ENCODE measurements at regions not wholly inside any gene's neighbourhood (a gene's known extent, or its start where the extent isn't known, plus 50 kb on each side); places are given as distances from the start of the nearest gene placed in this dataset.
A peak's percentile ranks its signal among the peaks of the same experiment; 100 is the strongest.

GRCh38 chr10:3514691-3515090 lies 270.3 kb downstream of the KLF6 start:
- Histone ChIP-seq H3K27me3 (ENCODE audit: control insufficient read depth, insufficient read depth, low read length) (no peaks in the 10 kb centered on the region), H3K9me3 (replicated peaks; ENCODE audit: control insufficient read depth, low read depth, low read length) (no peaks in the 10 kb centered on the region), H3K27ac (ENCODE audit: low read length) (peak overlapping the region; percentile 9), H3K36me3 (ENCODE audit: control insufficient read depth, insufficient read depth, low read length) (no peaks in the 10 kb centered on the region), H3K4me1 (ENCODE audit: control insufficient read depth, insufficient read depth, low read length) (peaks cover 5% of the 10 kb centered on the region), H3K4me3 (ENCODE audit: low read length) (no peak overlapping the region)
- no peak for DNase-seq
- WGBS (ENCODE audit: insufficient coverage), result 76% methylated on average over 5 of the region's 7 CpGs

- H3K36me3 ChIP-seq (ENCODE audit: control insufficient read depth, insufficient read depth, low read length), result no peaks in the 10 kb centered on the region
- H3K27ac ChIP-seq (ENCODE audit: low read length), result no peak overlapping the region
- H3K4me1 ChIP-seq (ENCODE audit: control insufficient read depth, insufficient read depth, low read length), result peaks cover 5% of the 10 kb centered on the region
- DNase-seq, result no peak
- no peaks in the 10 kb centered on the region for H3K27me3 ChIP-seq (ENCODE audit: control insufficient read depth, insufficient read depth, low read length)
- H3K4me3 ChIP-seq (ENCODE audit: low read length), result no peak overlapping the region
- 64% methylated on average over 6 of the region's 8 CpGs for WGBS (ENCODE audit: insufficient coverage)
- no peaks in the 10 kb centered on the region for H3K9me3 ChIP-seq (replicated peaks; ENCODE audit: control insufficient read depth, low read depth, low read length)
These were observed 272.7 kb downstream of the KLF6 start for GRCh38 chr10:3512263-3512662.

- no peak overlapping the region for H3K27ac ChIP-seq (ENCODE audit: low read length)
- peaks cover 3% of the 10 kb centered on the region for H3K4me1 ChIP-seq (ENCODE audit: control insufficient read depth, insufficient read depth, low read length)
- H3K4me3 ChIP-seq (ENCODE audit: low read length), result no peak overlapping the region
- H3K36me3 ChIP-seq (ENCODE audit: control insufficient read depth, insufficient read depth, low read length), result no peaks in the 10 kb centered on the region
- no peak for DNase-seq
- 84% methylated on average over 5 of the region's 5 CpGs for WGBS (ENCODE audit: insufficient coverage)
- H3K27me3 ChIP-seq (ENCODE audit: control insufficient read depth, insufficient read depth, low read length), result no peaks in the 10 kb centered on the region
- no peaks in the 10 kb centered on the region for H3K9me3 ChIP-seq (replicated peaks; ENCODE audit: control insufficient read depth, low read depth, low read length)
These were observed 273.5 kb downstream of the KLF6 start for GRCh38 chr10:3511483-3511882.

GRCh38 chr10:3510741-3511140 lies 274.3 kb downstream of the KLF6 start:
- no peak overlapping the region for H3K4me3 ChIP-seq (ENCODE audit: low read length)
- no peaks in the 10 kb centered on the region for H3K27me3 ChIP-seq (ENCODE audit: control insufficient read depth, insufficient read depth, low read length)
- H3K27ac ChIP-seq (ENCODE audit: low read length), result no peak overlapping the region
- WGBS (ENCODE audit: insufficient coverage), result 56% methylated on average over 3 of the region's 6 CpGs
- H3K36me3 ChIP-seq (ENCODE audit: control insufficient read depth, insufficient read depth, low read length), result no peaks in the 10 kb centered on the region
- H3K4me1 ChIP-seq (ENCODE audit: control insufficient read depth, insufficient read depth, low read length), result no peaks in the 10 kb centered on the region
- DNase-seq, result no peak
- no peaks in the 10 kb centered on the region for H3K9me3 ChIP-seq (replicated peaks; ENCODE audit: control insufficient read depth, low read depth, low read length)

GRCh38 chr10:3509355-3509754 lies 275.7 kb downstream of the KLF6 start:
- Histone ChIP-seq H3K36me3 (ENCODE audit: control insufficient read depth, insufficient read depth, low read length) (no peaks in the 10 kb centered on the region), H3K4me3 (ENCODE audit: low read length) (no peak overlapping the region), H3K4me1 (ENCODE audit: control insufficient read depth, insufficient read depth, low read length) (no peaks in the 10 kb centered on the region), H3K27ac (ENCODE audit: low read length) (no peak overlapping the region), H3K9me3 (replicated peaks; ENCODE audit: control insufficient read depth, low read depth, low read length) (no peaks in the 10 kb centered on the region), H3K27me3 (ENCODE audit: control insufficient read depth, insufficient read depth, low read length) (no peaks in the 10 kb centered on the region)
- 75% methylated on average over 2 of the region's 3 CpGs for WGBS (ENCODE audit: insufficient coverage)
- DNase-seq, result no peak

GRCh38 chr10:3503299-3503698 lies 281.7 kb downstream of the KLF6 start:
- peaks cover 5% of the 10 kb centered on the region for H3K4me1 ChIP-seq (ENCODE audit: control insufficient read depth, insufficient read depth, low read length)
- 63% methylated on average over 4 of the region's 13 CpGs for WGBS (ENCODE audit: insufficient coverage)
- no peak for DNase-seq
- H3K4me3 ChIP-seq (ENCODE audit: low read length), result no peak overlapping the region
- no peaks in the 10 kb centered on the region for H3K9me3 ChIP-seq (replicated peaks; ENCODE audit: control insufficient read depth, low read depth, low read length)
- H3K27me3 ChIP-seq (ENCODE audit: control insufficient read depth, insufficient read depth, low read length), result no peaks in the 10 kb centered on the region
- H3K27ac ChIP-seq (ENCODE audit: low read length), result no peak overlapping the region
- no peaks in the 10 kb centered on the region for H3K36me3 ChIP-seq (ENCODE audit: control insufficient read depth, insufficient read depth, low read length)

GRCh38 chr10:3502673-3503072 lies 282.3 kb downstream of the KLF6 start:
- no peak overlapping the region for H3K27ac ChIP-seq (ENCODE audit: low read length)
- WGBS (ENCODE audit: insufficient coverage), result 88% methylated on average over 2 of the region's 6 CpGs

GRCh38 chr10:3500408-3500856 lies 284.6 kb downstream of the KLF6 start:
- Histone ChIP-seq H3K9me3 (replicated peaks; ENCODE audit: control insufficient read depth, low read depth, low read length) (no peaks in the 10 kb centered on the region), H3K4me1 (ENCODE audit: control insufficient read depth, insufficient read depth, low read length) (peaks cover 5% of the 10 kb centered on the region), H3K27me3 (ENCODE audit: control insufficient read depth, insufficient read depth, low read length) (no peaks in the 10 kb centered on the region), H3K27ac (ENCODE audit: low read length) (peak overlapping the region; percentile 43), H3K4me3 (ENCODE audit: low read length) (no peak overlapping the region), H3K36me3 (ENCODE audit: control insufficient read depth, insufficient read depth, low read length) (no peaks in the 10 kb centered on the region)
- WGBS (ENCODE audit: insufficient coverage), result 79% methylated on average over 12 of the region's 15 CpGs
- peak; percentile 85 for DNase-seq

More at GRCh38 chr10:3502673-3503072, 282.3 kb downstream of the KLF6 start:
- Histone ChIP-seq H3K36me3 (ENCODE audit: control insufficient read depth, insufficient read depth, low read length) (no peaks in the 10 kb centered on the region), H3K9me3 (replicated peaks; ENCODE audit: control insufficient read depth, low read depth, low read length) (no peaks in the 10 kb centered on the region), H3K27me3 (ENCODE audit: control insufficient read depth, insufficient read depth, low read length) (no peaks in the 10 kb centered on the region), H3K4me3 (ENCODE audit: low read length) (no peak overlapping the region), H3K4me1 (ENCODE audit: control insufficient read depth, insufficient read depth, low read length) (peaks cover 5% of the 10 kb centered on the region)
- DNase-seq, result no peak

- peaks cover 5% of the 10 kb centered on the region for H3K4me1 ChIP-seq (ENCODE audit: control insufficient read depth, insufficient read depth, low read length)
- no CpG with 5 or more reads among the region's 4 CpGs for WGBS (ENCODE audit: insufficient coverage)
- H3K4me3 ChIP-seq (ENCODE audit: low read length), result no peak overlapping the region
- H3K27me3 ChIP-seq (ENCODE audit: control insufficient read depth, insufficient read depth, low read length), result no peaks in the 10 kb centered on the region
- H3K27ac ChIP-seq (ENCODE audit: low read length), result peak overlapping the region; percentile 37
- no peaks in the 10 kb centered on the region for H3K36me3 ChIP-seq (ENCODE audit: control insufficient read depth, insufficient read depth, low read length)
- H3K9me3 ChIP-seq (replicated peaks; ENCODE audit: control insufficient read depth, low read depth, low read length), result no peaks in the 10 kb centered on the region
- no peak for DNase-seq
These were observed 285.9 kb downstream of the KLF6 start for GRCh38 chr10:3499120-3499519.

- WGBS (ENCODE audit: insufficient coverage), result no CpG with 5 or more reads among the region's 7 CpGs
These were observed 287.4 kb downstream of the KLF6 start for GRCh38 chr10:3497581-3497980.

GRCh38 chr10:3496138-3496537 lies 288.9 kb downstream of the KLF6 start:
- H3K9me3 ChIP-seq (replicated peaks; ENCODE audit: control insufficient read depth, low read depth, low read length), result no peaks in the 10 kb centered on the region
- H3K27ac ChIP-seq (ENCODE audit: low read length), result no peak overlapping the region
- no peaks in the 10 kb centered on the region for H3K36me3 ChIP-seq (ENCODE audit: control insufficient read depth, insufficient read depth, low read length)
- 90% methylated on average over 5 of the region's 7 CpGs for WGBS (ENCODE audit: insufficient coverage)
- H3K4me1 ChIP-seq (ENCODE audit: control insufficient read depth, insufficient read depth, low read length), result peaks cover 5% of the 10 kb centered on the region
- no peak overlapping the region for H3K4me3 ChIP-seq (ENCODE audit: low read length)
- DNase-seq, result no peak
- no peaks in the 10 kb centered on the region for H3K27me3 ChIP-seq (ENCODE audit: control insufficient read depth, insufficient read depth, low read length)

More at GRCh38 chr10:3497581-3497980, 287.4 kb downstream of the KLF6 start:
- Histone ChIP-seq H3K4me3 (ENCODE audit: low read length) (no peak overlapping the region), H3K36me3 (ENCODE audit: control insufficient read depth, insufficient read depth, low read length) (no peaks in the 10 kb centered on the region), H3K4me1 (ENCODE audit: control insufficient read depth, insufficient read depth, low read length) (peaks cover 5% of the 10 kb centered on the region), H3K27me3 (ENCODE audit: control insufficient read depth, insufficient read depth, low read length) (no peaks in the 10 kb centered on the region), H3K9me3 (replicated peaks; ENCODE audit: control insufficient read depth, low read depth, low read length) (no peaks in the 10 kb centered on the region), H3K27ac (ENCODE audit: low read length) (no peak overlapping the region)
- no peak for DNase-seq
